ENCODE measurements at regions not wholly inside any gene's neighbourhood (a gene's known extent, or its start where the extent isn't known, plus 50 kb on each side); places are given as distances from the start of the nearest gene placed in this dataset.

DNA sequence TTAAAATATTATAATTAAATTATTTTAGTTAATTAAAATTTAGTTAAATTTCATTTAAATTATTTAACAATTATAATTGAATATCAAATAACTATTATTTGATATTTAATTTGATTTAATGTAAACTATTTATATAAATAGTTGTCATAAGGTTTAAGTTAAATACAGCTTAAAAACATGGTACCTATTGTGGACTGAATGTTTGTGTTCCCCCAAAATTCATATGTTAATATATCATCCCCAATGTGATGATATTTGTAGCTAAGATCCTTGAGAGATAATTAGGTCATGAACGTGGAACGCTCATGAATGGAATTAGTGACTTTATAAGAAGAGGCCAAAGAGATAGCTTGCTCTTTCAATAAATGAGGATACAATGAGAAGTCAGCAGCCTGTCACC, 505.7 kb upstream of the LRATD1 start:
- Histone ChIP-seq H3K27me3 (ENCODE audit: insufficient read depth) (no peaks in the 10 kb centered on the region), H3K4me2 (no peak overlapping the region), H4K20me1 (replicated peaks; ENCODE audit: insufficient read depth) (no peaks in the 10 kb centered on the region), H3K36me3 (ENCODE audit: insufficient read depth) (no peaks in the 10 kb centered on the region), H2AFZ (no peak overlapping the region), H3K4me1 (ENCODE audit: insufficient read depth) (no peaks in the 10 kb centered on the region), H3F3A (replicated peaks; ENCODE audit: low read depth) (no peaks in the 10 kb centered on the region), H3K9me2 (ENCODE audit: insufficient read depth) (peaks cover 8% of the 10 kb centered on the region; the same call in 1 of the 2 replicates), H3K4me3 (no peak overlapping the region), H3K27ac (ENCODE audit: low read depth) (no peak overlapping the region), H3K79me2 (replicated peaks; ENCODE audit: insufficient read depth) (no peaks in the 10 kb centered on the region)
- Mint-ChIP-seq H3K27ac (no peak overlapping the region), H3K36me3 (ENCODE audit: low read depth) (peaks cover 8% of the 10 kb centered on the region; the same call in 2 of the 3 replicates), H3K4me1 (no peaks in the 10 kb centered on the region), H3K9me3 (peaks cover 11% of the 10 kb centered on the region), H3K27me3 (ENCODE audit: insufficient read depth, low read depth, poor library complexity) (peaks cover 2% of the 10 kb centered on the region), H3K4me3 (no peak overlapping the region)
- no peak for ATAC-seq
- TF ChIP-seq ZNF114 (CRISPR knock-in tag; IDR thresholded peaks at IDR 0.05) (no peak), CREB1 (CRISPR knock-in tag; IDR thresholded peaks at IDR 0.05; ENCODE audit: low read depth) (no peak)
- no peak for DNase-seq (ENCODE audit: low spot score)

DNA sequence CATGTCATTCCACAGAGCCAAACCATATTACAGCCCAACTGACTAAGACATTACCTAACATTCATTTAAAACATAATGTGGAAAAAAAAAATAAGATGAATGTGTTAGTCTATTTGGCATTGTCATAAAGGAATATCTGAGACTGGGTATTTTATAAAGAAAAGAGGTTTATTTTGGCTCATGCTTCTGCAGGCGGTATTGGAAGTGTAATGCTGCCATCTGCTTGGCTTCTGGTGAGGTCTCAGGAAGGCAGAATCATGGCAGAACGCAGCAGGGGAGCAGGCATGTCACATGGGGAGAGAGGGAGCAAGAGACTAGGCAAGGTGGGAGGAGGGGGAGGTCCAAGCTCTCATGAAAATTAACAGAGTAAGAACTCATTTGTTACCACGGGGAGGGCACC, 504.8 kb upstream of the LRATD1 start:
- Histone ChIP-seq H3K4me3 (no peak overlapping the region), H3K9me2 (ENCODE audit: insufficient read depth) (0 out of 2 replicates have a peak, but pooled peaks cover 3% of the 10 kb centered on the region), H3K27me3 (ENCODE audit: insufficient read depth) (no peaks in the 10 kb centered on the region), H4K20me1 (replicated peaks; ENCODE audit: insufficient read depth) (no peaks in the 10 kb centered on the region), H3K4me1 (ENCODE audit: insufficient read depth) (no peaks in the 10 kb centered on the region), H3K79me2 (replicated peaks; ENCODE audit: insufficient read depth) (no peaks in the 10 kb centered on the region), H3F3A (replicated peaks; ENCODE audit: low read depth) (no peaks in the 10 kb centered on the region), H3K36me3 (ENCODE audit: insufficient read depth) (no peaks in the 10 kb centered on the region), H3K27ac (ENCODE audit: low read depth) (no peak overlapping the region), H2AFZ (no peak overlapping the region), H3K4me2 (no peak overlapping the region)
- ATAC-seq (no peak), DNase-seq (ENCODE audit: low spot score) (no peak)
- H3K9me3 Mint-ChIP-seq = peaks cover 12% of the 10 kb centered on the region
- H3K36me3 Mint-ChIP-seq (ENCODE audit: low read depth) = peaks cover 10% of the 10 kb centered on the region
- no peaks in the 10 kb centered on the region for H3K4me1 Mint-ChIP-seq
- H3K27me3 Mint-ChIP-seq (ENCODE audit: insufficient read depth, low read depth, poor library complexity) = peaks cover 2% of the 10 kb centered on the region
- TF ChIP-seq, protein P1, sequence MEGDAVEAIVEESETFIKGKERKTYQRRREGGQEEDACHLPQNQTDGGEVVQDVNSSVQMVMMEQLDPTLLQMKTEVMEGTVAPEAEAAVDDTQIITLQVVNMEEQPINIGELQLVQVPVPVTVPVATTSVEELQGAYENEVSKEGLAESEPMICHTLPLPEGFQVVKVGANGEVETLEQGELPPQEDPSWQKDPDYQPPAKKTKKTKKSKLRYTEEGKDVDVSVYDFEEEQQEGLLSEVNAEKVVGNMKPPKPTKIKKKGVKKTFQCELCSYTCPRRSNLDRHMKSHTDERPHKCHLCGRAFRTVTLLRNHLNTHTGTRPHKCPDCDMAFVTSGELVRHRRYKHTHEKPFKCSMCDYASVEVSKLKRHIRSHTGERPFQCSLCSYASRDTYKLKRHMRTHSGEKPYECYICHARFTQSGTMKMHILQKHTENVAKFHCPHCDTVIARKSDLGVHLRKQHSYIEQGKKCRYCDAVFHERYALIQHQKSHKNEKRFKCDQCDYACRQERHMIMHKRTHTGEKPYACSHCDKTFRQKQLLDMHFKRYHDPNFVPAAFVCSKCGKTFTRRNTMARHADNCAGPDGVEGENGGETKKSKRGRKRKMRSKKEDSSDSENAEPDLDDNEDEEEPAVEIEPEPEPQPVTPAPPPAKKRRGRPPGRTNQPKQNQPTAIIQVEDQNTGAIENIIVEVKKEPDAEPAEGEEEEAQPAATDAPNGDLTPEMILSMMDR (conservative IDR thresholded peaks at IDR 0.05; ENCODE audit: low read depth in 2 of 2) = peak in 1 of 2 experiments; percentile 11; a peak in 1 of 4 replicates
- TF ChIP-seq ZNF114 (CRISPR knock-in tag; IDR thresholded peaks at IDR 0.05) = no peak
- H3K4me3 Mint-ChIP-seq = no peak overlapping the region
- H3K27ac Mint-ChIP-seq = no peak overlapping the region

DNA sequence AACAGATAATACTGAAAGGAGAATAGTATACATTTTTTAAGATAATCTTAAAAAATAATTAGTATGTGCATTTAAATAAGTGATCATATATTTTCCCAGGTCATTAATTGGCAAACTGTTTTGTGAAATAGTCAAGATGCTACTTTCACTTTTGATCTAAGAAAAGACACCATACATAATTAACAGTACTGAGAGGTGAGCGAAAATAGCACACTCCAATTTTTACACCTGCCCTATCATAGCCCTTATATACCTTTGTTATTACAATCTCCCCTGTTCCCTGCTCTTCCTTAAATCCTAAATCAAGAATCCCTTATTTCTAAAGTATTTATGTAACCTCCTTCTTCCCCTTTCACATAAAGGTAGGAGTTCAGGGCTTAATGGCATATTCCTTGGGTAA, 500.1 kb upstream of the LRATD1 start:
- Histone ChIP-seq H3K9me2 (ENCODE audit: insufficient read depth) (0 out of 2 replicates have a peak, but pooled peaks cover 3% of the 10 kb centered on the region), H3K27ac (ENCODE audit: low read depth) (no peak overlapping the region), H3K4me2 (no peak overlapping the region), H3K27me3 (ENCODE audit: insufficient read depth) (no peaks in the 10 kb centered on the region), H3K4me1 (ENCODE audit: insufficient read depth) (no peaks in the 10 kb centered on the region), H3K4me3 (no peak overlapping the region), H4K20me1 (replicated peaks; ENCODE audit: insufficient read depth) (no peaks in the 10 kb centered on the region), H3F3A (replicated peaks; ENCODE audit: low read depth) (no peaks in the 10 kb centered on the region), H3K79me2 (replicated peaks; ENCODE audit: insufficient read depth) (no peaks in the 10 kb centered on the region), H2AFZ (no peak overlapping the region; the same call in 1 of the 2 replicates), H3K36me3 (ENCODE audit: insufficient read depth) (no peaks in the 10 kb centered on the region)
- no peak overlapping the region for H3K27ac Mint-ChIP-seq
- H3K27me3 Mint-ChIP-seq (ENCODE audit: insufficient read depth, low read depth, poor library complexity) = peaks cover 2% of the 10 kb centered on the region
- DNase-seq (ENCODE audit: low spot score) = no peak
- peaks cover 10% of the 10 kb centered on the region for H3K9me3 Mint-ChIP-seq
- ATAC-seq = no peak
- H3K4me3 Mint-ChIP-seq = no peak overlapping the region
- H3K4me1 Mint-ChIP-seq = no peaks in the 10 kb centered on the region
- H3K36me3 Mint-ChIP-seq (ENCODE audit: low read depth) = peaks cover 8% of the 10 kb centered on the region
- TF ChIP-seq, protein P2, sequence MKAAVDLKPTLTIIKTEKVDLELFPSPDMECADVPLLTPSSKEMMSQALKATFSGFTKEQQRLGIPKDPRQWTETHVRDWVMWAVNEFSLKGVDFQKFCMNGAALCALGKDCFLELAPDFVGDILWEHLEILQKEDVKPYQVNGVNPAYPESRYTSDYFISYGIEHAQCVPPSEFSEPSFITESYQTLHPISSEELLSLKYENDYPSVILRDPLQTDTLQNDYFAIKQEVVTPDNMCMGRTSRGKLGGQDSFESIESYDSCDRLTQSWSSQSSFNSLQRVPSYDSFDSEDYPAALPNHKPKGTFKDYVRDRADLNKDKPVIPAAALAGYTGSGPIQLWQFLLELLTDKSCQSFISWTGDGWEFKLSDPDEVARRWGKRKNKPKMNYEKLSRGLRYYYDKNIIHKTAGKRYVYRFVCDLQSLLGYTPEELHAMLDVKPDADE (IDR thresholded peaks at IDR 0.05) = no peak
- no peak for TF ChIP-seq ZNF331 (CRISPR knock-in tag; IDR thresholded peaks at IDR 0.05; ENCODE audit: low read depth)
- no peak for TF ChIP-seq POLR2AphosphoS5 (IDR thresholded peaks at IDR 0.05; ENCODE audit: low read depth)
- TF ChIP-seq, protein P3, sequence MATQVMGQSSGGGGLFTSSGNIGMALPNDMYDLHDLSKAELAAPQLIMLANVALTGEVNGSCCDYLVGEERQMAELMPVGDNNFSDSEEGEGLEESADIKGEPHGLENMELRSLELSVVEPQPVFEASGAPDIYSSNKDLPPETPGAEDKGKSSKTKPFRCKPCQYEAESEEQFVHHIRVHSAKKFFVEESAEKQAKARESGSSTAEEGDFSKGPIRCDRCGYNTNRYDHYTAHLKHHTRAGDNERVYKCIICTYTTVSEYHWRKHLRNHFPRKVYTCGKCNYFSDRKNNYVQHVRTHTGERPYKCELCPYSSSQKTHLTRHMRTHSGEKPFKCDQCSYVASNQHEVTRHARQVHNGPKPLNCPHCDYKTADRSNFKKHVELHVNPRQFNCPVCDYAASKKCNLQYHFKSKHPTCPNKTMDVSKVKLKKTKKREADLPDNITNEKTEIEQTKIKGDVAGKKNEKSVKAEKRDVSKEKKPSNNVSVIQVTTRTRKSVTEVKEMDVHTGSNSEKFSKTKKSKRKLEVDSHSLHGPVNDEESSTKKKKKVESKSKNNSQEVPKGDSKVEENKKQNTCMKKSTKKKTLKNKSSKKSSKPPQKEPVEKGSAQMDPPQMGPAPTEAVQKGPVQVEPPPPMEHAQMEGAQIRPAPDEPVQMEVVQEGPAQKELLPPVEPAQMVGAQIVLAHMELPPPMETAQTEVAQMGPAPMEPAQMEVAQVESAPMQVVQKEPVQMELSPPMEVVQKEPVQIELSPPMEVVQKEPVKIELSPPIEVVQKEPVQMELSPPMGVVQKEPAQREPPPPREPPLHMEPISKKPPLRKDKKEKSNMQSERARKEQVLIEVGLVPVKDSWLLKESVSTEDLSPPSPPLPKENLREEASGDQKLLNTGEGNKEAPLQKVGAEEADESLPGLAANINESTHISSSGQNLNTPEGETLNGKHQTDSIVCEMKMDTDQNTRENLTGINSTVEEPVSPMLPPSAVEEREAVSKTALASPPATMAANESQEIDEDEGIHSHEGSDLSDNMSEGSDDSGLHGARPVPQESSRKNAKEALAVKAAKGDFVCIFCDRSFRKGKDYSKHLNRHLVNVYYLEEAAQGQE (IDR thresholded peaks at IDR 0.05; ENCODE audit: unreplicated experiment) = no peak
- no peak for TF ChIP-seq CREB1 (CRISPR knock-in tag; IDR thresholded peaks at IDR 0.05; ENCODE audit: low read depth)
- no peak for TF ChIP-seq ZNF114 (CRISPR knock-in tag; IDR thresholded peaks at IDR 0.05)
- no peak for TF ChIP-seq EZH2 (IDR thresholded peaks at IDR 0.05; ENCODE audit: low read depth, unreplicated experiment)
- no peak for TF ChIP-seq JUNB (IDR thresholded peaks at IDR 0.05; ENCODE audit: unreplicated experiment)
